Neural cell (in vitro differentiated cells): ENCODE measurements at regions not wholly inside any gene's neighbourhood (a gene's known extent, or its start where the extent isn't known, plus 50 kb on each side); places are given as distances from the start of the nearest gene placed in this dataset.
"Not testable (repeated sequence)": the region's sequence is repeated elsewhere in the genome, so short reads cannot be mapped to it uniquely, and the experiment has no call there.

ENCODE experiments used
- H2AFZ ChIP-seq: fragments of 200-600, 300-800 bp; sonication (generic), shearing (Covaris generic); 2 replicates; pipeline ENCODE4 v1.6.0; 2014; ENCODE audit warnings: low read depth, mild to moderate bottlenecking, antibody characterized with exemption, low read length, moderate library complexity
- H3F3A ChIP-seq: fragments of 200-600 bp; shearing (Covaris generic); 2 replicates; pipeline ENCODE4 v1.6.1; 2016; ENCODE audit warnings: mild to moderate bottlenecking, moderate library complexity, mixed read lengths, antibody characterized with exemption, low read length; ENCODE audit not compliant: insufficient read depth, poor library complexity, severe bottlenecking
- H3K27ac ChIP-seq: fragments of 200-600, 300-800 bp; sonication (generic), shearing (Covaris generic); 2 replicates; pipeline ENCODE4 v1.5.1; 2014; ENCODE audit warnings: mild to moderate bottlenecking, low read length, moderate library complexity
- H3K27me3 ChIP-seq: fragments of 300-800, 200-600 bp; sonication (generic), shearing (Covaris generic); 2 replicates; pipeline ENCODE4 v1.6.0; 2014; ENCODE audit warnings: mild to moderate bottlenecking, low read depth, low read length, moderate library complexity; ENCODE audit not compliant: insufficient read depth
- H3K36me3 ChIP-seq: fragments of 300-800, 200-600 bp; sonication (generic), shearing (Covaris generic); 2 replicates; pipeline ENCODE4 v1.5.1; 2014; ENCODE audit warnings: mild to moderate bottlenecking, antibody characterized with exemption, low read length, moderate library complexity; ENCODE audit not compliant: insufficient read depth
- H3K4me2 ChIP-seq: fragments of 300-800, 200-600 bp; sonication (generic), shearing (Covaris generic); 2 replicates; pipeline ENCODE4 v1.6.0; 2014; ENCODE audit warnings: mild to moderate bottlenecking, low read length
- H3K4me3 ChIP-seq: fragments of 300-800, 200-600 bp; sonication (generic), shearing (Covaris generic); 2 replicates; pipeline ENCODE4 v1.5.1; 2014; ENCODE audit warnings: mild to moderate bottlenecking, low read length, moderate library complexity
- H3K79me2 ChIP-seq: fragments of 200-600 bp; shearing (Covaris generic); replicated peaks from 2 replicates; pipeline ENCODE4 v1.6.0; 2014; ENCODE audit warnings: mild to moderate bottlenecking, low read length, moderate library complexity; ENCODE audit not compliant: insufficient read depth
- H3K9ac ChIP-seq: fragments of 300-800, 200-600 bp; sonication (generic), shearing (Covaris generic); 2 replicates; pipeline ENCODE4 v1.6.1; 2016; ENCODE audit warnings: mild to moderate bottlenecking, low read length, mixed read lengths
- H3K9me2 ChIP-seq: fragments of 200-600 bp; shearing (Covaris generic); 2 replicates; pipeline ENCODE4 v1.6.1; 2016; ENCODE audit warnings: mild to moderate bottlenecking, low read length, mixed read lengths; ENCODE audit not compliant: insufficient read depth
- H3K9me3 ChIP-seq: fragments of 200-600, 300-800 bp; sonication (generic), shearing (Covaris generic); 2 replicates; pipeline ENCODE4 v1.6.1; 2016; ENCODE audit warnings: mild to moderate bottlenecking, mixed run types, low read length, moderate library complexity, mixed read lengths
- H4K20me1 ChIP-seq: fragments of 200-600 bp; shearing (Covaris generic); 2 replicates; pipeline ENCODE4 v1.6.1; 2016; ENCODE audit warnings: mild to moderate bottlenecking, mixed run types; ENCODE audit not compliant: insufficient read depth
- EP300 ChIP-seq: fragments of 450-650 bp; conservative IDR thresholded peaks from 2 replicates; pipeline ENCODE4 v1.6.1; 2014; ENCODE audit warnings: antibody characterized with exemption, mild to moderate bottlenecking, moderate library complexity; ENCODE audit not compliant: poor library complexity, severe bottlenecking
- EZH2 ChIP-seq: fragments of 200-600, 300-800 bp; shearing (Covaris generic), sonication (generic); IDR thresholded peaks from 2 replicates; pipeline ENCODE4 v1.6.1; 2014; ENCODE audit warnings: antibody characterized with exemption, low read length, borderline replicate concordance, mild to moderate bottlenecking; ENCODE audit not compliant: insufficient read depth, poor library complexity, severe bottlenecking
- MXI1 ChIP-seq: fragments of 450-650 bp; conservative IDR thresholded peaks from 2 replicates; pipeline ENCODE4 v1.6.1; 2014; ENCODE audit warnings: antibody characterized with exemption, mild to moderate bottlenecking; ENCODE audit not compliant: poor library complexity, severe bottlenecking
- POLR2AphosphoS5 ChIP-seq: IDR thresholded peaks from 2 replicates; pipeline ENCODE4 v1.6.1; 2012
- RAD21 ChIP-seq: fragments of 450-650 bp; conservative IDR thresholded peaks from 2 replicates; pipeline ENCODE4 v1.6.1; 2014; ENCODE audit warnings: antibody characterized with exemption, mild to moderate bottlenecking, moderate library complexity
- SMC3 ChIP-seq: fragments of 450-650 bp; conservative IDR thresholded peaks from 2 replicates; pipeline ENCODE4 v1.6.1; 2014; ENCODE audit warnings: antibody characterized with exemption, mild to moderate bottlenecking, moderate library complexity; ENCODE audit not compliant: poor library complexity
- TAF1 ChIP-seq: IDR thresholded peaks from 2 replicates; pipeline ENCODE4 v1.6.1; 2012; ENCODE audit warnings: low read depth
- TF ChIP-seq, protein P1 (sequence below): fragments of 450-650 bp; IDR thresholded peaks from 2 replicates; pipeline ENCODE4 v1.5.1; 2014; ENCODE audit warnings: antibody characterized with exemption, mild to moderate bottlenecking, moderate library complexity; ENCODE audit not compliant: poor library complexity, severe bottlenecking

DNA sequence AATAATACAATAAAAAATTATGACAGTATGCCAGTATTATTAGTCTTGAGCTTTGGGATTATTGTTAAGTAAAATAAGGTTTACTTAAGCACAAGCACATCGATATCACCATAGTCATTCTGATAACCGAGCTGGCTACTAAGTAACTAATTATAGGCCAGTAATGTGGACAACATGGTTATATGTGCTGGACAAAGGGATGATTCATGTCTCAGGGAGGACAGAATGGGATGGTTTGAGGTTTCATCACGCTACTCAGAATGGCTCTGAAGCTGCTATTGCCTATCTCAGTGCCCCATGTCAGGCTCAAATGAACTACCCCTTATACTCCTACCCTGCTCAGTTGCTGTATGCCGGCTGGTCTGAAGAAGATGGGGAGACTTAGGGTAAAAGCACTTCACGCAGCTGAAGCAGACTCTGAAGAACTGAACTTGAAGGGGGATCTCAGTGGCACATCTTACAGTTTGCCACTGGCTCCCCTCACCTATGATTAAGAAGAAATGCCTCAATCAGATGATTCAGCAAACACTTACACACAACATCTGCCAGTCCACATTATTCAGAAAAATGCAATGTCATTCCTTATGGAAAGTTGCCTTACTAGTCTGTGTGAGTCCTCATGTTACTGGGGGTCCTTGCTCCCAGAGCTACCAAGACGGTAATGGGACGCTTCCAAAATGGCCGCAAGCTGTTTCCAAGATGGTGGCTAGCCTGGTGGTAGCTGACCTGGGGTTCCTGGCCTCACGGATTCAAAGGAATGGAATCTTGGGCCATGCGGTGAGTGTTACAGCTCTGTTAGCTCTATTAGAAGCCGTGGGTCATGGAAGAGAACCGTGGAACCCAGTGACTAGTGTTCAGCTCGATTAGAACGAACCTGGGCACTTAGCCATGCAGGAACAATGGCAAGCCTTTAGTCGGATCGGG lies 1098.6 kb downstream of the TAF11L14 start:
- no peak overlapping the region for H3K27ac ChIP-seq
- H3K27me3 ChIP-seq, result no peaks in the 10 kb centered on the region
- no peak overlapping the region for H3K9ac ChIP-seq
- H3K9me3 ChIP-seq, result no peaks in the 10 kb centered on the region
- no peak for TF ChIP-seq EZH2
- TF ChIP-seq EP300, result no peak
- no peak for TF ChIP-seq MXI1
- TF ChIP-seq, protein P1, sequence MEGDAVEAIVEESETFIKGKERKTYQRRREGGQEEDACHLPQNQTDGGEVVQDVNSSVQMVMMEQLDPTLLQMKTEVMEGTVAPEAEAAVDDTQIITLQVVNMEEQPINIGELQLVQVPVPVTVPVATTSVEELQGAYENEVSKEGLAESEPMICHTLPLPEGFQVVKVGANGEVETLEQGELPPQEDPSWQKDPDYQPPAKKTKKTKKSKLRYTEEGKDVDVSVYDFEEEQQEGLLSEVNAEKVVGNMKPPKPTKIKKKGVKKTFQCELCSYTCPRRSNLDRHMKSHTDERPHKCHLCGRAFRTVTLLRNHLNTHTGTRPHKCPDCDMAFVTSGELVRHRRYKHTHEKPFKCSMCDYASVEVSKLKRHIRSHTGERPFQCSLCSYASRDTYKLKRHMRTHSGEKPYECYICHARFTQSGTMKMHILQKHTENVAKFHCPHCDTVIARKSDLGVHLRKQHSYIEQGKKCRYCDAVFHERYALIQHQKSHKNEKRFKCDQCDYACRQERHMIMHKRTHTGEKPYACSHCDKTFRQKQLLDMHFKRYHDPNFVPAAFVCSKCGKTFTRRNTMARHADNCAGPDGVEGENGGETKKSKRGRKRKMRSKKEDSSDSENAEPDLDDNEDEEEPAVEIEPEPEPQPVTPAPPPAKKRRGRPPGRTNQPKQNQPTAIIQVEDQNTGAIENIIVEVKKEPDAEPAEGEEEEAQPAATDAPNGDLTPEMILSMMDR, result no peak
- no peak overlapping the region for H3K4me2 ChIP-seq
- no peaks in the 10 kb centered on the region for H4K20me1 ChIP-seq
- no peaks in the 10 kb centered on the region for H3F3A ChIP-seq
- H3K4me3 ChIP-seq, result no peak overlapping the region
- no peaks in the 10 kb centered on the region for H3K36me3 ChIP-seq
- H2AFZ ChIP-seq, result no peak overlapping the region
- no peaks in the 10 kb centered on the region for H3K79me2 ChIP-seq
- H3K9me2 ChIP-seq, result no peaks in the 10 kb centered on the region

DNA sequence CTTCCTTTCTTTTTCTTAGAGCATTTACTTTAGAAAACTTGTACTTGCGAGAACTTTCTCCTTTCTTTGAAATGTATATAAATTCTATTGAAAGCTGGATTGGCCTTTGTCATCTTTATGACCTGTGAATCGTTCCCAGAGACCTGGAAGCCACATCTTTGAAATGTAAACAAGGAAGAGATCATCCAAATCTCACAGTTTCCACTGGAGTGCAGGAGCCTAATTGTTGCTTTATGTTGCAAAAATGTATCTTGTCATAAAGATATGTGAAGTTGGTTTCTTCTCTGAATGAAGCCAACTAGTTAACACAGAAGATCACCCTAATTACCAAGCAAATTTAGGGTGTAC lies 1101.8 kb downstream of the TAF11L14 start:
- H2AFZ ChIP-seq, result no peak overlapping the region

DNA sequence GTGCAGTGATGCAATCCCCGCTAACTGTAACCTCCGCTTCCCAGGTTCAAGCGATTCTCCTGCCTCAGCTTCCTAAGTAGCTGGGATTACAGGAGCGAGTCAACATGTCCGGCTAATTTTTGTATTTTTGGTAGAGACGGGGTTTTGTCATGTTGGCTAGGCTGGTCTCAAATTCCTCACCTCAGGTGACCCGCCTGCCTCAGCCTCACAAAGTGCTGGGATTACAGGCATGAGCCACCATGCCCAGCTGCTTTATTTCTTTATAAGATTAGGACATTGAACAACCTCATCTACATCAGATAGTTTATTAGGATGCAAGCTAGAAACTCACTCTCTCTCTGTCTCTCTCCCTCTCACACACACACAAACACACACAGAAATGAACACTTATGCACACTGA lies 1102.5 kb downstream of the TAF11L14 start:
- not testable (repeated sequence) for H2AFZ ChIP-seq, H3K4me2 ChIP-seq, H3K4me3 ChIP-seq, H3K27me3 ChIP-seq, H3F3A ChIP-seq, H3K79me2 ChIP-seq, H3K9me3 ChIP-seq, H4K20me1 ChIP-seq, H3K36me3 ChIP-seq, H3K27ac ChIP-seq, H3K9me2 ChIP-seq, H3K9ac ChIP-seq

More for the DNA sequence above, 1101.8 kb downstream of the TAF11L14 start:
- H3K79me2 ChIP-seq, result no peaks in the 10 kb centered on the region
- H3K9me3 ChIP-seq, result no peaks in the 10 kb centered on the region
- H4K20me1 ChIP-seq, result no peaks in the 10 kb centered on the region
- H3F3A ChIP-seq, result no peaks in the 10 kb centered on the region
- no peak overlapping the region for H3K27ac ChIP-seq
- no peaks in the 10 kb centered on the region for H3K9me2 ChIP-seq
- no peak overlapping the region for H3K9ac ChIP-seq
- H3K27me3 ChIP-seq, result no peaks in the 10 kb centered on the region
- TF ChIP-seq SMC3 (no peak), RAD21 (no peak), POLR2AphosphoS5 (no peak), EZH2 (no peak), TAF1 (no peak), MXI1 (no peak)
- no peak overlapping the region for H3K4me2 ChIP-seq
- no peaks in the 10 kb centered on the region for H3K36me3 ChIP-seq
- H3K4me3 ChIP-seq, result no peak overlapping the region
